Epithelial cell of esophagus (primary cell): ENCODE measurements at regions not wholly inside any gene's neighbourhood (a gene's known extent, or its start where the extent isn't known, plus 50 kb on each side); places are given as distances from the start of the nearest gene placed in this dataset.

Experiments used
- DNase-seq: peaks from one replicate; pipeline ENCODE4 v3.0.0; 2010; ENCODE audit warnings: low read depth
- H3K4me3 ChIP-seq: 2 replicates; pipeline ENCODE4 v1.5.1; 2011; ENCODE audit warnings: mild to moderate bottlenecking, low read length, control low read depth
- TF ChIP-seq, protein P1 (sequence below): IDR thresholded peaks from 2 replicates; pipeline ENCODE4 v1.5.1; 2011; ENCODE audit warnings: low read depth, mild to moderate bottlenecking, low read length, control low read depth, inconsistent platforms; ENCODE audit not compliant: insufficient read depth; ENCODE audit errors: missing control alignments

DNA sequence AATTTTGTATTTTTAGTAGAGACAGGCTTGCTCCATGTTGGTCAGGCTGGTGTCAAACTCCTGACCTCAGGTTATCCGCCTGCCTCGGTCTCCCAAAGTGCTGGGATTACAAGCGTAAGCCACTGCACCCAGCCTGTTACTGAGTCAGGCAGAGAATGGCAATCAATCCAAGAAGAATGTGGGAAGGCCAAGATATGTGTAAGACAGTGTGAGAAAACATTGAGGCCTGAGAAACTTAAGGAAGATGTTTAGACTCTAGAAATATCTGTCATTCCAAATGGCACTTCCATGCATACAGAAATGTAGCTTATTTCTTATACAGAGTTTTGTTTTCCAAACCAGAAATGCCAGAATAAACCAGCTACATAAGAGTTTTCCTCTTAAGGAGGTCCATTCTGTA lies 248.5 kb downstream of the ETS1 start:
- no peak for DNase-seq
- no peak overlapping the region for H3K4me3 ChIP-seq
- TF ChIP-seq, protein P1, sequence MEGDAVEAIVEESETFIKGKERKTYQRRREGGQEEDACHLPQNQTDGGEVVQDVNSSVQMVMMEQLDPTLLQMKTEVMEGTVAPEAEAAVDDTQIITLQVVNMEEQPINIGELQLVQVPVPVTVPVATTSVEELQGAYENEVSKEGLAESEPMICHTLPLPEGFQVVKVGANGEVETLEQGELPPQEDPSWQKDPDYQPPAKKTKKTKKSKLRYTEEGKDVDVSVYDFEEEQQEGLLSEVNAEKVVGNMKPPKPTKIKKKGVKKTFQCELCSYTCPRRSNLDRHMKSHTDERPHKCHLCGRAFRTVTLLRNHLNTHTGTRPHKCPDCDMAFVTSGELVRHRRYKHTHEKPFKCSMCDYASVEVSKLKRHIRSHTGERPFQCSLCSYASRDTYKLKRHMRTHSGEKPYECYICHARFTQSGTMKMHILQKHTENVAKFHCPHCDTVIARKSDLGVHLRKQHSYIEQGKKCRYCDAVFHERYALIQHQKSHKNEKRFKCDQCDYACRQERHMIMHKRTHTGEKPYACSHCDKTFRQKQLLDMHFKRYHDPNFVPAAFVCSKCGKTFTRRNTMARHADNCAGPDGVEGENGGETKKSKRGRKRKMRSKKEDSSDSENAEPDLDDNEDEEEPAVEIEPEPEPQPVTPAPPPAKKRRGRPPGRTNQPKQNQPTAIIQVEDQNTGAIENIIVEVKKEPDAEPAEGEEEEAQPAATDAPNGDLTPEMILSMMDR = no peak

DNA sequence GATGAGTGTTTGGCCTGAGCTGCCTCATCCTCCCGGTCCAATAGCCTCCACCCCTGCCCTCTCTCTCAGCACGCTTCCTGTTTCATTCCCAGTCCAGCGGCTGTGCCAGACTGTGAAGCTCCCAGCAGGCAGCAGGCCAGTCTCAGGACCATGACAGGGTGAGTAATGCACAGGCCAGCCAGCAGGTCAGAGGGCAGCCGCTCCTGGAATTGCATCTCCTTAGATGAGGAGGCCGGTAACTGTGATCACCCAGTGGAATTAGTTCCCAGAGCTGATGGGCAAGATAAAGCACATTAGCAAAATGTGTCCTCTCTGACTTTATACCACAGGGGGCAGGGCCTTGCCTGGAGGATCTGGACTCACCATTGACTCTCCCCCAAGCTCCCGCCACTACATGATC lies 251.2 kb downstream of the ETS1 start:
- H3K4me3 ChIP-seq = no peak overlapping the region
- TF ChIP-seq, protein P1 = no peak
- no peak for DNase-seq

DNA sequence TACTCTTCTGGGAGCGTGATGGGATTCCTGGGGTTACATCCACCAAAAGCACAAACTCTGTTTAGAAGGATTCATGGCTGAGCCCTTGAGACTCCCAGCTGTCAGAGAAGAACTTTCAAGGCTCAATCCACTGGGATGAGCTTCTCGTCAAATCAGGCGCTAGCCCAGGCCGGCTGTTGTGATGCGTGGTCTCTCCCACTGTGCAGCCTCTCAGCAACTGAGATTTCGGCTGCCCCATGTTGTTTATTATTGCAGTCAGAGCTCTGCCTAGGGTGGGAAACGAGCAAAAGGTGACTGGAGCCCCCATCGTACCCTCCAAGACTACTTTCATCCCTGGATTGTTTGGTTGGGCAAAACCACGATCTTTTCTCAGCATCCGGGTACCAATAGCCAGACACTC lies 251.6 kb downstream of the ETS1 start:
- no peak overlapping the region for H3K4me3 ChIP-seq
- TF ChIP-seq, protein P1 = no peak
- DNase-seq = no peak

DNA sequence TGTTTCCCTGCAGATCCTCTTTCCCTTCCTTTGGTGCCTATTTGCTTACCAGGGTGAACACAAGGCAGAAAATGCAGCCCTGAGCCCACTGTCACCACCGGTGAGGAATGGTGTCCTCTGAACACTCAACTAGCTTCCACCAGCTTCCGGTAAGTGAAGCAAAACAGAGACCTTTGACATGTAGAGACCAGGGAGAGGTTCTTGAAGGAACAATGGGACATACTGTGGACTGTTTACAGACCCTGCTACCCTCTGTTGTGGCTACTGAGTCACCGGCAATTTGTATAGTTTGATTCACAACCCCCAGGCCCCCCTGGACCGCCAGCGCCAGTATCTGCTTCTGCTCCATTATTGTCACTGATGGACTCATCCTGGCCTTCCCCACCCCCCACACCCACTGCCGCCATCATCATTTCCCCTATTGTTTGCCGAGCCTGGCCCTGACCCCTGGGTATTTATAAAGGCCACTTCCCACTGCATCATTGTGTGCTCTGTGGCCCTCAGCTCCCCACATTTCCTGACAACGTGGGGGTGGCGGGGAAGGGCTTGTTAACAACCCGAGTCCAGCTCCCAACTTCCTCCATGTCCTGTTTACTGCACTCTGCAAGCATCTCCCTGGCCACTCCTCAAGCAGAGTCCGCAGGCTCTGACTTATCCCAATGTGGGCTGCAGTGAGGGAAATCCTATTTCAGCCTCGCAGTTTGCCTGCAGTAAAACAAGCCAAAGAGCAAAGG lies 252.9 kb downstream of the ETS1 start:
- no peak for DNase-seq
- no peak overlapping the region for H3K4me3 ChIP-seq
- TF ChIP-seq, protein P1 = no peak

DNA sequence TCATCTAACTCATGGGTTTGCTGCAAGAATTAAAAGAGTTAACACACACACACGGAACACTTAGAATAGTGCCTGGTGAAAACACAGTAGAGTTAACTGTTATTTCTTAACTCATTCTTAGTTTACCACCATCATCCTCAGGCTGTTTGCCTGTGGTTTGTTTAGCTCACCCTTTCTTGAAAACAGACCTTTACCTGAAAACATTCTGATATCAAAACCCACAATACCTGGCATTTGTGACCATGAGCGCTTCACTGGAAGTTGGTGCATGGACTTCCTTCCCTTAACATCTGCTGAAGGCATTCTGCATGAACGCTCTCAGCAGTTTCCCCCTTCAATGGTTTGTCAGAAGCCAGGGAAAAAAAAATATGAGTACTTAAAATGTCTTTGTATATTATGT lies 256.0 kb downstream of the ETS1 start:
- TF ChIP-seq, protein P1 = no peak
- no peak overlapping the region for H3K4me3 ChIP-seq
- no peak for DNase-seq

DNA sequence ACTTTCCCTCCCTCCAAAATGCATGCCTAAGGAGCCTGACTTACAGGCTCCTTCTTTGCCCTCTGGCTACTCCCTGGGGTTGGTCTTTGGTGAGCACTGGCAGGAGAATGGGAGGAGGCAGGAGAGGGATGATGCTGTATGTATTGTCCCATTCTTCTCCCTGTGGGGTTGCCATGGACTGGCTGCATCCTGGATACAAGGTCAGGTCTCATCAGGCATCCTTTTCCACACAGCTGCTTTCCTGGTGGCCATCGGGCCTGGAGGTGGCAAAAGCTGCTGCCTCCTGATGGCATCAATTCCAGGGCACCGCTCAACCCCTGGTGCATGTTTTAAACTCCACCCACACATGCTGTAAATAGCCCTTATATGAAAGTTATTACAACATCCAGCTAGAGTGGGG lies 257.2 kb downstream of the ETS1 start:
- H3K4me3 ChIP-seq = no peak overlapping the region
- TF ChIP-seq, protein P1 = no peak
- no peak for DNase-seq

DNA sequence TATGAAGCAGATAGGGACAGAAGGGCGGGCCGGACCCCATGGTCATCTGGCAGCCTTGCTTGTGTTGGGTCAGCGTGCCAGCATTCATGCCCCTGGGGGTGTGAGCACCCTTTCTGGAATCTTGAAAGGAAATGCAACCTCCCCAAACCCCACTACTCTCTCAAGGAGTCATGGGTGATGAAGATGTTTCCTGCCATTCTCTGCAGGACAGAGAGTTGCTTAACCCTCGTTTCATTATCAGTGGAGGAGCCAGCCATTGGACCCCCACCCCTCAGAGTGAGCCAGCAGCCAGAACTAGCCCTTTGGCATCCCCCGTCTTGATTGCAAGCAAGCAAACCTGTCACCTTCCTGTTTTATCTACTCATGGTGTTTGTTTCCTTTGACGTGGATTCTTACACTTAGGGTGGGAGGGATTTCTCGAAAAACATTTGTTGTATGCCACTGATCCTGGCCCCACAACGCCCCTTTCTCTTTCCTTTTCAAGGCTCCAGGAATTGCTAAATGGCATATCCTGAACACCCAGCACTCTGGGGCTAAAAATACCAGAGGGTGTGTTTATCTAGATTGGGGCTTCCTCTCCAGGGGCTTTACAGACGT lies 258.3 kb downstream of the ETS1 start:
- DNase-seq = no peak
- H3K4me3 ChIP-seq = no peak overlapping the region
- TF ChIP-seq, protein P1 = no peak
